ENCODE measurements at regions not wholly inside any gene's neighbourhood (a gene's known extent, or its start where the extent isn't known, plus 50 kb on each side); places are given as distances from the start of the nearest gene placed in this dataset.

DNA sequence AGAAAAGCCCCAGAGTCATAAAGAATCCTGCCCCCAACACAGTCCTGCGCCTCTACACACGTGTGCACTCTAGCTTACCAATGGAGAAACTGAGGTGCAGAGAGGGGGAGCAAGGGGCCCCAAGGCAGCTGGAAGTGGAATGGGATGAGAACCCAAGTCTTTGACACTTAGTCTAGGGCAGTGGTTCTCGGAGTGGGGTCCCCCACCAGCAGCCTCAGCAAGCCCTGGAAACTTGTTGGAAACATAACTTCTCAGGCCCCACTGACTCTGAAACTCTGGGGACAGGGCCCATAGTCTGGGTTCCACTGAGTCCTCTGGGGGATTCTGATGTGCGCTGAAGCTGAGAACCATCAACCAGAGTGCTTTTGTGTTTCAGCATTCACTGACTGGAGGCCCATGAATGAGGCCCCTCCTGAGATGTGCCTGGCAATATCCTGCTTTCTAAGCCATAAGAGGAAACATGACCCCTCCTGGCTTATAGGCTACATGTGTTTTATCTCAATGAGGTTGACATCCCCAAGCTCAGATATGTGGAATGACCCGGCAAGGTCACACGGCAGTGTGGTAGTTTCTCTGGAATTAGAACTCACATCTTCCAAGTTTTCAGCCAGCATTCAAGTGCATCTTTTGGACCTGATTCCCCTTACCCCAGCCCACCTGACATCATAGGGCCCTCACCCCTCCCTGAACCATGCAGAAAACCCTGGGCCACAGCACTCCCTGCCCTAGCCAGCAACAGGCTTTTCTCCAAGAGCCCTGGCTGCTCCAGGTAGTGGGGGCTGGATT lies 147.3 kb upstream of the PCBD1 start:
- intact Hi-C loops (cut with DNase I): no loop called here
- Histone ChIP-seq H3K27me3 (no peaks in the 10 kb centered on the region), H3K36me3 (replicated peaks in 1 of 2; ENCODE audit: insufficient read depth in 1 of 2, low read depth in 2 of 2) (no peaks in the 10 kb centered on the region), H3K9me3 (no peaks in the 10 kb centered on the region), H3K27ac (no peak overlapping the region), H3K4me3 (no peak overlapping the region), H3K4me1 (no peaks in the 10 kb centered on the region)
- TF ChIP-seq CTCF (IDR thresholded peaks at IDR 0.05) (no peak), POLR2A (IDR thresholded peaks at IDR 0.05) (no peak)
- DNase-seq (no peak), ATAC-seq (no peak)
- 61 to 72% methylated on average over 4 to 6 of the region's 6 CpGs for WGBS, 2 donors

GRCh38 chr10:71036297-71036966 lies 148.1 kb upstream of the PCBD1 start:
- H3K4me1 ChIP-seq: no peaks in the 10 kb centered on the region
- H3K27me3 ChIP-seq: no peaks in the 10 kb centered on the region
- H3K27ac ChIP-seq: no peak overlapping the region
- no peaks in the 10 kb centered on the region for H3K36me3 ChIP-seq (replicated peaks in 1 of 2; ENCODE audit: insufficient read depth in 1 of 2, low read depth in 2 of 2)
- no peak overlapping the region for H3K4me3 ChIP-seq
- no peak for DNase-seq
- no peak for ATAC-seq
- WGBS, 2 donors: 71 to 79% methylated on average over 7 to 8 of the region's 8 CpGs
- no peak for TF ChIP-seq CTCF (IDR thresholded peaks at IDR 0.05)
- no peak for TF ChIP-seq POLR2A (IDR thresholded peaks at IDR 0.05)
- H3K9me3 ChIP-seq: no peaks in the 10 kb centered on the region
- intact Hi-C loops (cut with DNase I): no loop called here

- Histone ChIP-seq H3K9me3 (no peaks in the 10 kb centered on the region), H3K36me3 (replicated peaks in 1 of 2; ENCODE audit: insufficient read depth in 1 of 2, low read depth in 2 of 2) (no peaks in the 10 kb centered on the region), H3K4me1 (no peaks in the 10 kb centered on the region), H3K27me3 (no peaks in the 10 kb centered on the region), H3K27ac (no peak overlapping the region), H3K4me3 (no peak overlapping the region)
- intact Hi-C loops (cut with DNase I): no loop called here
- TF ChIP-seq POLR2A (IDR thresholded peaks at IDR 0.05) (no peak), CTCF (IDR thresholded peaks at IDR 0.05) (no peak)
- WGBS, 2 donors: 64 to 67% methylated on average over 2 to 3 of the region's 3 CpGs
- DNase-seq (no peak), ATAC-seq (no peak)
Measured at GRCh38 chr10:71038091-71038633, 149.8 kb upstream of the PCBD1 start.

- H3K36me3 ChIP-seq (replicated peaks in 1 of 2; ENCODE audit: insufficient read depth in 1 of 2, low read depth in 2 of 2): no peaks in the 10 kb centered on the region
- no peaks in the 10 kb centered on the region for H3K4me1 ChIP-seq
- no peaks in the 10 kb centered on the region for H3K27me3 ChIP-seq
- intact Hi-C loops (cut with DNase I): no loop called here
- no peak for TF ChIP-seq CTCF (IDR thresholded peaks at IDR 0.05)
- TF ChIP-seq POLR2A (IDR thresholded peaks at IDR 0.05): no peak
- no peak overlapping the region for H3K4me3 ChIP-seq
- H3K9me3 ChIP-seq: no peaks in the 10 kb centered on the region
- WGBS, 2 donors: 100% methylated on average over 1 to 2 of the region's 2 CpGs
- no peak for ATAC-seq
- no peak for DNase-seq
- H3K27ac ChIP-seq: no peak overlapping the region
Measured at GRCh38 chr10:71038921-71039320, 150.6 kb upstream of the PCBD1 start.
